WI38 (cell line): ENCODE measurements at regions not wholly inside any gene's neighbourhood (a gene's known extent, or its start where the extent isn't known, plus 50 kb on each side); places are given as distances from the start of the nearest gene placed in this dataset.
"Not testable (repeated sequence)": the region's sequence is repeated elsewhere in the genome, so short reads cannot be mapped to it uniquely, and the experiment has no call there.

Experiments
- H3K4me3 ChIP-seq: 2 replicates; pipeline ENCODE4 v1.5.1; 2011; ENCODE audit warnings: low read depth, mild to moderate bottlenecking, control low read depth, low read length
- CTCF ChIP-seq: IDR thresholded peaks from 2 replicates; pipeline ENCODE4 v1.5.1; 2012; ENCODE audit warnings: low read depth, mild to moderate bottlenecking, control low read depth, low read length

- no peak overlapping the region for H3K4me3 ChIP-seq
- TF ChIP-seq CTCF: no peak
These were observed 717.8 kb downstream of the CDH18 start for GRCh38 chr5:19270153-19270552.

GRCh38 chr5:19274578-19274977 lies 713.4 kb downstream of the CDH18 start:
- H3K4me3 ChIP-seq: no peak overlapping the region
- no peak for TF ChIP-seq CTCF

- H3K4me3 ChIP-seq: no peak overlapping the region
- TF ChIP-seq CTCF: no peak
These were observed 702.7 kb downstream of the CDH18 start for GRCh38 chr5:19285286-19285685.

- not testable (repeated sequence) for H3K4me3 ChIP-seq
These were observed 700.3 kb downstream of the CDH18 start for GRCh38 chr5:19287548-19288277.

GRCh38 chr5:19288311-19288710 lies 699.7 kb downstream of the CDH18 start:
- H3K4me3 ChIP-seq: not testable (repeated sequence)

- no peak for TF ChIP-seq CTCF
- H3K4me3 ChIP-seq: no peak overlapping the region
These were observed 690.1 kb downstream of the CDH18 start for GRCh38 chr5:19297934-19298333.

- TF ChIP-seq CTCF: no peak
- no peak overlapping the region for H3K4me3 ChIP-seq
These were observed 686.7 kb downstream of the CDH18 start for GRCh38 chr5:19301271-19301670.

- no peak overlapping the region for H3K4me3 ChIP-seq
- no peak for TF ChIP-seq CTCF
These were observed 673.2 kb downstream of the CDH18 start for GRCh38 chr5:19314840-19315239.
